K562 (cell line): ENCODE measurements at regions not wholly inside any gene's neighbourhood (a gene's known extent, or its start where the extent isn't known, plus 50 kb on each side); places are given as distances from the start of the nearest gene placed in this dataset.

Experiments
- HCFC1 ChIP-seq: IDR thresholded peaks from 2 replicates; pipeline ENCODE4 v1.6.1; 2012; ENCODE audit warnings: low read depth, low read length, improper control_type of control experiment
- PHTF2 ChIP-seq: fragments of 250-450 bp; sonication (Bioruptor Pico); IDR thresholded peaks from 2 replicates; pipeline ENCODE4 v1.5.0; 2021; ENCODE audit warnings: mild to moderate bottlenecking
- POLR2G ChIP-seq: fragments of 200-400 bp; formaldehyde crosslinking; IDR thresholded peaks from 2 replicates; pipeline ENCODE4 v1.6.1; 2017; ENCODE audit warnings: low read depth, mild to moderate bottlenecking, antibody characterized with exemption, low read length, moderate library complexity
- TF ChIP-seq, protein P1 (sequence below), 2 experiments: fragments of 450-650 bp; IDR thresholded peaks; 2 replicates each; pipeline ENCODE4 v1.6.1; 2018; ENCODE audit warnings: mild to moderate bottlenecking in 2 of 2, low read depth in 1 of 2; ENCODE audit not compliant: partially characterized antibody in 2 of 2
- TF ChIP-seq, protein P2 (sequence below): sonication (generic); formaldehyde crosslinking; IDR thresholded peaks from 2 replicates; pipeline ENCODE4 v1.8.0; 2022; ENCODE audit warnings: missing genetic modification reagents, mild to moderate bottlenecking, borderline replicate concordance

GRCh38 chr12:89833337-89834252, 125.0 kb upstream of the ATP2B1 start (continued):
- TF ChIP-seq, protein P1, sequence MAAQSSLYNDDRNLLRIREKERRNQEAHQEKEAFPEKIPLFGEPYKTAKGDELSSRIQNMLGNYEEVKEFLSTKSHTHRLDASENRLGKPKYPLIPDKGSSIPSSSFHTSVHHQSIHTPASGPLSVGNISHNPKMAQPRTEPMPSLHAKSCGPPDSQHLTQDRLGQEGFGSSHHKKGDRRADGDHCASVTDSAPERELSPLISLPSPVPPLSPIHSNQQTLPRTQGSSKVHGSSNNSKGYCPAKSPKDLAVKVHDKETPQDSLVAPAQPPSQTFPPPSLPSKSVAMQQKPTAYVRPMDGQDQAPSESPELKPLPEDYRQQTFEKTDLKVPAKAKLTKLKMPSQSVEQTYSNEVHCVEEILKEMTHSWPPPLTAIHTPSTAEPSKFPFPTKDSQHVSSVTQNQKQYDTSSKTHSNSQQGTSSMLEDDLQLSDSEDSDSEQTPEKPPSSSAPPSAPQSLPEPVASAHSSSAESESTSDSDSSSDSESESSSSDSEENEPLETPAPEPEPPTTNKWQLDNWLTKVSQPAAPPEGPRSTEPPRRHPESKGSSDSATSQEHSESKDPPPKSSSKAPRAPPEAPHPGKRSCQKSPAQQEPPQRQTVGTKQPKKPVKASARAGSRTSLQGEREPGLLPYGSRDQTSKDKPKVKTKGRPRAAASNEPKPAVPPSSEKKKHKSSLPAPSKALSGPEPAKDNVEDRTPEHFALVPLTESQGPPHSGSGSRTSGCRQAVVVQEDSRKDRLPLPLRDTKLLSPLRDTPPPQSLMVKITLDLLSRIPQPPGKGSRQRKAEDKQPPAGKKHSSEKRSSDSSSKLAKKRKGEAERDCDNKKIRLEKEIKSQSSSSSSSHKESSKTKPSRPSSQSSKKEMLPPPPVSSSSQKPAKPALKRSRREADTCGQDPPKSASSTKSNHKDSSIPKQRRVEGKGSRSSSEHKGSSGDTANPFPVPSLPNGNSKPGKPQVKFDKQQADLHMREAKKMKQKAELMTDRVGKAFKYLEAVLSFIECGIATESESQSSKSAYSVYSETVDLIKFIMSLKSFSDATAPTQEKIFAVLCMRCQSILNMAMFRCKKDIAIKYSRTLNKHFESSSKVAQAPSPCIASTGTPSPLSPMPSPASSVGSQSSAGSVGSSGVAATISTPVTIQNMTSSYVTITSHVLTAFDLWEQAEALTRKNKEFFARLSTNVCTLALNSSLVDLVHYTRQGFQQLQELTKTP (IDR thresholded peaks at IDR 0.05; ENCODE audit: low read depth in 1 of 2, partially characterized antibody in 2 of 2): no peak
- no peak for TF ChIP-seq POLR2G
- no peak for TF ChIP-seq HCFC1
- TF ChIP-seq, protein P2, sequence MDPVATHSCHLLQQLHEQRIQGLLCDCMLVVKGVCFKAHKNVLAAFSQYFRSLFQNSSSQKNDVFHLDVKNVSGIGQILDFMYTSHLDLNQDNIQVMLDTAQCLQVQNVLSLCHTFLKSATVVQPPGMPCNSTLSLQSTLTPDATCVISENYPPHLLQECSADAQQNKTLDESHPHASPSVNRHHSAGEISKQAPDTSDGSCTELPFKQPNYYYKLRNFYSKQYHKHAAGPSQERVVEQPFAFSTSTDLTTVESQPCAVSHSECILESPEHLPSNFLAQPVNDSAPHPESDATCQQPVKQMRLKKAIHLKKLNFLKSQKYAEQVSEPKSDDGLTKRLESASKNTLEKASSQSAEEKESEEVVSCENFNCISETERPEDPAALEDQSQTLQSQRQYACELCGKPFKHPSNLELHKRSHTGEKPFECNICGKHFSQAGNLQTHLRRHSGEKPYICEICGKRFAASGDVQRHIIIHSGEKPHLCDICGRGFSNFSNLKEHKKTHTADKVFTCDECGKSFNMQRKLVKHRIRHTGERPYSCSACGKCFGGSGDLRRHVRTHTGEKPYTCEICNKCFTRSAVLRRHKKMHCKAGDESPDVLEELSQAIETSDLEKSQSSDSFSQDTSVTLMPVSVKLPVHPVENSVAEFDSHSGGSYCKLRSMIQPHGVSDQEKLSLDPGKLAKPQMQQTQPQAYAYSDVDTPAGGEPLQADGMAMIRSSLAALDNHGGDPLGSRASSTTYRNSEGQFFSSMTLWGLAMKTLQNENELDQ (CRISPR knock-in tag): no peak
- no peak for TF ChIP-seq PHTF2 (CRISPR knock-in tag)
